NB4 (cell line): ENCODE measurements at regions not wholly inside any gene's neighbourhood (a gene's known extent, or its start where the extent isn't known, plus 50 kb on each side); places are given as distances from the start of the nearest gene placed in this dataset.

Experiments used
- DNase-seq: peaks from one replicate; pipeline ENCODE4 v3.0.0; 2010; ENCODE audit warnings: low read depth
- H3K4me3 ChIP-seq: one replicate; pipeline ENCODE4 v1.5.1; 2011; ENCODE audit warnings: mild to moderate bottlenecking, low read depth, low read length, moderate library complexity
- CTCF ChIP-seq: IDR thresholded peaks from one replicate; pipeline ENCODE4 v1.5.1; 2012; ENCODE audit warnings: low read depth, low read length
- MYC ChIP-seq: IDR thresholded peaks from 2 replicates; pipeline ENCODE4 v1.6.1; 2011; ENCODE audit warnings: low read depth, low read length
- POLR2A ChIP-seq: IDR thresholded peaks from 2 replicates; pipeline ENCODE4 v1.6.1; 2011; ENCODE audit warnings: mild to moderate bottlenecking; ENCODE audit not compliant: insufficient read length; ENCODE audit errors: extremely low read depth
- TF ChIP-seq, protein P1 (sequence below): IDR thresholded peaks from 2 replicates; pipeline ENCODE4 v1.6.1; 2011; ENCODE audit warnings: low read depth, low read length

DNA sequence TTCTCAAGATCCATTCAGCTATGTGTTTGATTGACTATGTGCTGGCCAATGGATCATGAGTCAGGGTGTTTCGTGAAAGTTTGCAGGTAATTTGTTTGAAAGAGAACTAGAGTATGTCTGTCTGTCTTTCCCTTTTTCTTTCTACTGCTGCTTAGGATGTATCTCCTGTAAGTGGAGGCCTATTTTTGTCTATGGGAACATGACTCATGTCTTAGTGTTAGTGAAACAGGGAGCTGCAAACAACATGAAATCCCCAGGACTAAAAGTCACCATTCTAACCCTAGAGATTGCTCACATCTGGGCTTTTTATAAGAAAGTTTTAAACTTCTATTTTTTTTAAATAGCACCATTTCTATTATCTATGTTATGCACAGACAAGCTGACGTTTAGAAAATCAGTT, 333.0 kb downstream of the CCER1 start:
- no peak overlapping the region for H3K4me3 ChIP-seq
- TF ChIP-seq POLR2A (no peak), MYC (no peak), CTCF (no peak)
- TF ChIP-seq, protein P1, sequence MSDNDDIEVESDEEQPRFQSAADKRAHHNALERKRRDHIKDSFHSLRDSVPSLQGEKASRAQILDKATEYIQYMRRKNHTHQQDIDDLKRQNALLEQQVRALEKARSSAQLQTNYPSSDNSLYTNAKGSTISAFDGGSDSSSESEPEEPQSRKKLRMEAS: no peak
- no peak for DNase-seq

DNA sequence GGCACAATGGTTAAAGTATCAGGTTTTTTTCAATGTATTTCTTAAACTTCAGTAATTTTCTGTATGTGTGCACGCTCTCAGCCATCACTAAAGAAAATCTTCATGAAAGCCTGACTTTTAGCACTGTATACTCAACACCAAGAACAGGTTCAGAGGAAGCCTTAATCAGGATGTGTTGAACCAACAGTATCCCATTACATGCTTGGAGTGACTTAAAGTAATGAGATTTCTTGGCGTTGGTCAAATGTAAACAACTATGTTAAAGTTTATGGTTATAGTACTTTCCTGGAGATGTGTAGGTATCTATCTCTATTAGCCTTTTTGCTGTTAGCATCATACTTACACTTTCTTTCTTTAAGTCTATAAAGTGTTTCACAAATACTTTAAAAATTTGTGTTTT, 335.0 kb downstream of the CCER1 start:
- H3K4me3 ChIP-seq: no peak overlapping the region

DNA sequence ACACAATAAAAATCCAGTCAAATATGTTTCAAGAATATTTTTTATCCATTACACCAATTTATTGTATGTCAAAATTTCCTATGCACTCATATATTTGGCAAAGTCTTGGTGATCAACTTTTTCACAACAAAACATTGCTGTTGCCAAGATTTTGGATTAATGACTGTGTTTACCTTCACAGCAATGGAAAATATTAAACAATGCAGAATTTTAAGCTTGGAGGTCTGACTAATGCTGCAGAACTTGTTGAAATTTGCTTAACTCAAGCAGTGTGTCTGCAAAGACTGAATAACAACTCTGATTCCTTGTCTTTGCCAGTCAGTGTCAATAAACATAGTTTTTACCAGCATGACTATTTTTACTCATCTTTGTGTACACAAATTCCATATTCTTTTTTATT, 336.4 kb downstream of the CCER1 start:
- no peak for TF ChIP-seq CTCF
- TF ChIP-seq, protein P1: no peak
- no peak for TF ChIP-seq MYC
- TF ChIP-seq POLR2A: no peak
- H3K4me3 ChIP-seq: no peak overlapping the region
- no peak for DNase-seq

More for the DNA sequence above, 335.0 kb downstream of the CCER1 start:
- no peak for TF ChIP-seq CTCF
- TF ChIP-seq MYC: no peak
- TF ChIP-seq, protein P1: no peak
- no peak for TF ChIP-seq POLR2A
- DNase-seq: no peak

DNA sequence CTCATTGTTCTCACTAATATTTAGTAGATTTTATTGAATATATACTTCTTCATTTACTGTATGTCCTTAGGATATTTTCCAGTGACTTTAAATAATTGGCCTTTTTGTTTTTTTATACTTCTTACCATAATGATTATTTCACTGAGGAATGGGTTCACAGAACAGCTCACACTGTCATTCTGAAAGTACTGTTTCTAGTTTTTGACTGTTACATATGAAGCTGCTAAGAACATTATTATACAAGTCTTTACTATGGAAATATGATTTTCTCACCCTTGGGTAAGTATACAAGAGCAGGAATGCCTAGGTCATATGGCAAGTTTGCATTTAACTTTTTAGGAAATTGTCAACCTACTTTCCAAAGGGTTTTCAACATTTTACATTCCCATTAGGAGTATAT, 343.1 kb downstream of the CCER1 start:
- TF ChIP-seq, protein P1: no peak
- TF ChIP-seq MYC (no peak), CTCF (no peak), POLR2A (no peak)
- no peak for DNase-seq
- no peak overlapping the region for H3K4me3 ChIP-seq

GRCh38 chr12:90611048-90611447, 343.9 kb downstream of the CCER1 start:
- DNase-seq: no peak
- H3K4me3 ChIP-seq: no peak overlapping the region
- no peak for TF ChIP-seq MYC
- no peak for TF ChIP-seq CTCF
- TF ChIP-seq, protein P1: no peak
- no peak for TF ChIP-seq POLR2A
